ENCODE measurements at regions not wholly inside any gene's neighbourhood (a gene's known extent, or its start where the extent isn't known, plus 50 kb on each side); places are given as distances from the start of the nearest gene placed in this dataset.

GRCh38 chr15:60059186-60059585, 55.1 kb downstream of the FOXB1 start:
- TF ChIP-seq POLR2A (IDR thresholded peaks at IDR 0.05) (no peak), CTCF (IDR thresholded peaks at IDR 0.05) (no peak)
